HG03280 (cell line): ENCODE measurements at regions not wholly inside any gene's neighbourhood (a gene's known extent, or its start where the extent isn't known, plus 50 kb on each side); places are given as distances from the start of the nearest gene placed in this dataset.

ENCODE experiments used
- ATAC-seq: cut with Tn5 transposase; IDR thresholded peaks from one replicate; pipeline ENCODE4 v1.9.1; 2021; ENCODE audit warnings: mild to moderate bottlenecking, moderate library complexity; ENCODE audit not compliant: unreplicated experiment

GRCh38 chr20:10986586-10986985 is 312.8 kb upstream of the JAG1 start:
- ATAC-seq = no peak

- no peak for ATAC-seq
Observed at GRCh38 chr20:10987651-10988383, 314.0 kb upstream of the JAG1 start.

DNA sequence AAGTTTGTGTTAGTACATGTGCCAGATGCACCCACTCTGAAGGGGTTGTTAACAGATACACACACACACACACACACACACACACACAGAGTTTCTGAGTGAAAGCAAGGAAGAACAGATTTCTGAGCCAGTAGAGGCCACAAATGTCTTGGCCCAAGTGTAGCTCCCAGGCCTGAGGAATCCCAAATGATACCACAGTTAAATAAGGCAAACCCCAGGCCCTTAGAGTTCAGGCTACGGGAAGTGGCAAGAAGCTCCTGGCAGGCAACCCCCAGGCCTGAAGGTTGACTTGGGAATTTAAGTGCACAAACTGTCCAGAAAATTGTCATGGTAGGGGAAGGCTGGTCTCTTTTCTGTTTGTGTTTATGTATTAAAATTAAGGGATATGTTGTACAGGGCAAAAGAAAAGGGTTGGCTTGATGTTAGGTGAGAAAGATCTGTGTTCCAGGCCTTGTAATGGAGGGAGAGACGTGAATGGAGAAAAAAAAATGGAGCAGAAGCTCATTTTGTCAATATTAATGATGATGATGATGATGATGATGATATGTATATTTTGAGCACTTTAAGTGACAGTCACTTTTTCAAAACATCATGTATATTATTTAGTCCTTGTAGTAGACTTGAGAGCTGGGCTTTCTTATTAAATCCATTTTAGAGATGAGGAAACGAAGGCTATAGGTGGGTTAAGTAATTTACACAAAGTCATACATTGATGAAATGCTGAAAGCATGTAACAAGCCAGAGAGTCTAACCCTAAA is 317.0 kb upstream of the JAG1 start:
- ATAC-seq = no peak

DNA sequence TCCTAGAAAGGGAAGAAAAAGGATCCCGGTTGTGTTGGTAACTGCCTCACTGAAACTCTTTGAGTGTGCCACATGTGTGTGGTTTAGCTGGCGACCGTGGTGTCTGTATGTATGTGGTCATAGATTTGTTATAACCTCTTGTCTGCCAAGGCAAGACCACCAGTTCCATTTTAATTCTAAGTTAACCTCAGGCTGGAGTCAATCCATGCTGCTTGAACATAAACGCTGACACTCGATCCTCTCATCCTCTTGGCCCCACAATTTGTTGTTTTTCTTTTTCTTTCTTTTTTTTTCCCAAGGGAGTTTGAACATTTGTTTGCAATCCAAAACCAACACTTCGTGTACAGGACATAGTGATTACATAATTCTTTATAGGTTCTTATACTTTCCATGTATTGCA is 318.9 kb upstream of the JAG1 start:
- no peak for ATAC-seq

GRCh38 chr20:10994991-10995700 is 321.3 kb upstream of the JAG1 start:
- ATAC-seq = no peak

DNA sequence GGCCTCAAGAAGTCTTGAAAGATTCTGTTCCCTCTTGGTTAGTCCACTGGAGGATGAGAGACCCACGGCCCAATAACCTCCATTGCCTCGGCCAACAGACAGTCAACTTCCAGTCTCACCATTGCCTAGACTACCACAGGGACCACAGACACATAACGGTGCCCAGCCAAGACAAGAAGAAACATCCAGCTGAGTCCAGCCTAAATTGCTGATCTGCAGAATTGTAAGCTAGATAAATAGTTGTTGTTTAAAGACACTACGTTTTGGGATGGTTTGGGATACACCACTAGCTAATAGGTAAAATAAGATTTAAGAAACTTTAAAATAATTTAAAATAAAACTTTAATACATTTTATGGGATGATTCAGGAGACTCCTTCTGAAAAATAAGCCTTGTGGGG is 324.7 kb upstream of the JAG1 start:
- no peak for ATAC-seq

GRCh38 chr20:11000416-11000815 is 326.6 kb upstream of the JAG1 start:
- no peak for ATAC-seq

- ATAC-seq = no peak
Observed at GRCh38 chr20:11001302-11001701, 327.5 kb upstream of the JAG1 start.

- ATAC-seq = no peak
Observed at GRCh38 chr20:11001764-11002540, 328.2 kb upstream of the JAG1 start.

GRCh38 chr20:11003341-11003740 is 329.5 kb upstream of the JAG1 start:
- no peak for ATAC-seq

- no peak for ATAC-seq
Observed at GRCh38 chr20:11008444-11009033, 334.7 kb upstream of the JAG1 start.

GRCh38 chr20:11011653-11012052 is 337.9 kb upstream of the JAG1 start:
- ATAC-seq = no peak

- no peak for ATAC-seq
Observed at GRCh38 chr20:11012975-11013374, 339.2 kb upstream of the JAG1 start.

DNA sequence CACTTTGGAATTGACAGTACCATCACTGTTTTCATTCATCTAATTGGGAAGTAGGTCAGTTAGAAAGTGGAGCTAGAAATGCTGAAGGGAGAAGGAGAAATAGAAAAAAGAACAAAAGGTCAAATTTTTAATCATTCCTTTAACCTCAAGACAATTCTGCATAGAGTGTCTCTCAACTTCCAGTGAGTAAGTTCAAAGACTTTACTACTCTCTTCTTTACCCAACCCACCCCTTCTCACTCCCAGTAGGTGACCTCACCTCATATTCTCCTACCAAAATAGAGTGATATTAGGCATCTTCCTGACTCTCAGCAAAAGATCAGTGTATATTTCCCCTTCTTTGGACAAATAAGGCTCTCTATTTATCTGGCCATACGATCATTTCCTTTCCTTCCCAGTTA is 340.0 kb upstream of the JAG1 start:
- no peak for ATAC-seq

DNA sequence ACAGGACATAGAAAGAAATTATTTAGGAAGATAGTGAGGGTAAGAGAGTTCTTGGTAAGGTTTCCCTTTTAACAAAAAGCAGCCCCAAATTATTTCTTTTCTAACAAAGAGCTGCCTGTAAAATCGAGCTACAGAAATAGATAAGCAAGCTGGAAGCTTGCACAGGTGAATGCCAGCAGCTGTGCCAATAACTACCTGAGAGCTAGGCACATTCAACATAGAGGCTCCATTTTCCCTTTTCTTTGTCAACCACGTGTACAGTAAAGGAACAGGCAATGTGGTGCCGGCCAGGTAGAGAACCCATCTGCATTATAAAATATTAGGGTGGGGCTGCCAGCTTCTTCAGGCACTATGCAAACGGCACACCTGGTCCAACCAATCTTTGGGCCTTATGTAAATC is 341.6 kb upstream of the JAG1 start:
- no peak for ATAC-seq

DNA sequence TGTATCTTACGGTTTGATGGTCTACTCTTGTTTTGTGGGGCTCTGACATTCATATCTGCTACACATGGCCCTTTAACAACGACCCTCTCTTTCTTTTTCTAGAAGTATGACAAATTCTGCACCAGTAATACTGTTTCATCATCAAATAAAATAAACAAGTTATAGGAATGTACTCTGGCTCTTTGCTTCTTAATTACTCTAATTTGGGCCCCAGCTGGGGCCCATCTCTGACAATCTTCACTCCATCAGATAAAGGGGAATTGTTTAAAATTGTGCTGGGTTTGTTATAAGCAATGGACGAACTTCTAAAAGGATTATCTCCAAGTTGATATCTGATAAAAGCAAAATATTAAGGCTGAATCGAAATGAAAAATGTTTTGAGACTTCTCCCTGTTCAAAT is 343.6 kb upstream of the JAG1 start:
- ATAC-seq = no peak

DNA sequence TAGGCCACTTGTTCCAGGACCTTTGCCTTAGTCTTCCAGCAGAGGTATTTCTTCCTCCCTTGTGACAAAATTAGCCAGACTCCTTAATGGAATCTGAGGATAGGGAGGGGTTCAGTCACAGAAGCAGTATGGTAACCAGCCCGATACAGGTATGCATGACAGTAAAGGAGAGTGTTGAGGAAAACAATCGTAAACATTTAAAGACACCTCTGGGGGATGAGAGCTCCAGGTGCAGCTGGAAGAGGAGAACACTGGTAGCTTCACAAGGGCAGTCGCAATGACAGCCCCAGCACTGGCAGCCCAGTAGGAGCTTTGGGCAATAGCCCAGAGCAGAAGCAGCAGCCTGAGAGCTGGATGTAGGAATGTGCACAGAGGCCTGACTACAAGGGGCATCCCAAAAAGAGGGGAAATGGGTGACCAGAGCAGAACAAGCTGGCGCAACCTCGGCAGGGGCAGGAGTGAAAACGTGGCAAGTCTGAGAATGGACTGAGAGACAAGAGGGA is 344.9 kb upstream of the JAG1 start:
- no peak for ATAC-seq

DNA sequence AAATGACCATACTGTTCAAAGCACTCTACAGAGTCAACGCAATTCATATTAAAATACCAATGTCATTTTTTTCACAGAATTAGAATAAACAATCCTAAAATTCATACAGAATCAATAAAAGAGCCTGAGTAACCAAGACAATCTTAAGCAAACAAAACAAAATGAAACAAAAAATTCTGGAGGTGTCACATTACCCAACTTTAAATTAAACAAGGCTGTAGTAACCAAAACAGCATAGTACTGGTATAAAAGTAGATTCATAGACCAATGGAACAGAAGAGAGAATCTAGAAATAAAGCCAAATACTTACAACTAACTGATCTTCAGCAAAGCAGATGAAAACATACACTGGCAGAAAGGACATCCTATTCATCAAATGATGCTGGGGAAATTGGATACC is 346.9 kb upstream of the JAG1 start:
- no peak for ATAC-seq

DNA sequence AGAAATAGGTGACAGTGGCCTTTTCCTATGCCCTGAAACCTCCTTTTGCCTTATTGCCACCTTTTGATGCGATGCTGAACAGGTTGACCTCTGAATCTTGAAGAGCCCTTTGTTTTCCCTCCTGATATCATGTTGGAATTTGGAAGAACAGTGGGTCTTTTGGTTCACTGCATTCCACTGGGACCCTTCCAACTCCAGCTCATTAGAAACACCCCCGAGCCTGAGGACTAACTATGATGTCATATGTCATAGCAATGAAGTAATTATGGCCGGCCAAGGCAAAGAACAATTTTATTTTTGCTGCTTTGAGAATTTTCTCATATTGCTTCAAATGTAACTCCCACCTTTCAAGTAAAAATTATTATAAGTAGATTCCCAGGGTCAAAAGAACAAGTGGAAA is 353.4 kb upstream of the JAG1 start:
- no peak for ATAC-seq

GRCh38 chr20:11030351-11030750 is 356.6 kb upstream of the JAG1 start:
- no peak for ATAC-seq

- no peak for ATAC-seq
Observed at GRCh38 chr20:11031300-11031699, 357.5 kb upstream of the JAG1 start.
